Osteoblast (primary cell): ENCODE measurements at regions not wholly inside any gene's neighbourhood (a gene's known extent, or its start where the extent isn't known, plus 50 kb on each side); places are given as distances from the start of the nearest gene placed in this dataset.

Experiments
- DNase-seq: peaks from one replicate; pipeline ENCODE4 v3.0.0; 2011; ENCODE audit warnings: low spot score, mixed read lengths; ENCODE audit not compliant: insufficient read length; ENCODE audit errors: missing footprints
- H2AFZ ChIP-seq: 2 replicates; pipeline ENCODE4 v1.6.0; 2011; ENCODE audit warnings: mild to moderate bottlenecking, low read length
- H3K27ac ChIP-seq: 2 replicates; pipeline ENCODE4 v1.5.1; 2011; ENCODE audit warnings: mild to moderate bottlenecking, low read depth, low read length, moderate library complexity
- H3K27me3 ChIP-seq: 2 replicates; pipeline ENCODE4 v1.6.0; 2012; ENCODE audit warnings: mild to moderate bottlenecking, control low read depth, inconsistent platforms, low read length, moderate library complexity; ENCODE audit not compliant: insufficient read depth
- H3K36me3 ChIP-seq: 2 replicates; pipeline ENCODE4 v1.5.1; 2011; ENCODE audit warnings: mild to moderate bottlenecking, low read length, control low read depth, moderate library complexity; ENCODE audit not compliant: insufficient read depth
- H3K4me1 ChIP-seq: 2 replicates; pipeline ENCODE4 v1.5.1; 2011; ENCODE audit warnings: mild to moderate bottlenecking, low read length, control low read depth, moderate library complexity; ENCODE audit not compliant: insufficient read depth
- H3K4me2 ChIP-seq: 2 replicates; pipeline ENCODE4 v1.6.0; 2011; ENCODE audit warnings: mild to moderate bottlenecking, low read length; ENCODE audit not compliant: insufficient read depth
- H3K4me3 ChIP-seq: fragments of 200-600 bp; sonication (generic); 3 replicates; pipeline ENCODE4 v1.5.1; 2012; ENCODE audit warnings: mild to moderate bottlenecking, low read length, inconsistent platforms; ENCODE audit not compliant: insufficient read depth
- H3K79me2 ChIP-seq: 2 replicates; pipeline ENCODE4 v1.6.0; 2012; ENCODE audit warnings: mild to moderate bottlenecking, low read length, control low read depth, inconsistent platforms; ENCODE audit not compliant: insufficient read depth
- H3K9me3 ChIP-seq: 2 replicates; pipeline ENCODE4 v1.5.1; 2011; ENCODE audit warnings: low read depth, low read length, control low read depth
- H4K20me1 ChIP-seq: 2 replicates; pipeline ENCODE4 v1.6.0; 2012; ENCODE audit warnings: mild to moderate bottlenecking, low read length, control low read depth; ENCODE audit not compliant: insufficient read depth
- CTCF ChIP-seq: IDR thresholded peaks from 2 replicates; pipeline ENCODE4 v1.5.1; 2011; ENCODE audit warnings: mild to moderate bottlenecking, low read depth, low read length, moderate library complexity; ENCODE audit errors: extremely low read depth

- no peak for TF ChIP-seq CTCF
- no peak overlapping the region for H3K4me2 ChIP-seq
- no peaks in the 10 kb centered on the region for H3K4me1 ChIP-seq
- no peaks in the 10 kb centered on the region for H3K79me2 ChIP-seq
- H3K27me3 ChIP-seq, result no peaks in the 10 kb centered on the region
- no peak overlapping the region for H3K27ac ChIP-seq
- no peak for DNase-seq
- no peaks in the 10 kb centered on the region for H3K9me3 ChIP-seq
- H3K36me3 ChIP-seq, result no peaks in the 10 kb centered on the region
- H4K20me1 ChIP-seq, result no peaks in the 10 kb centered on the region
- H2AFZ ChIP-seq, result no peak overlapping the region
- H3K4me3 ChIP-seq, result no peak overlapping the region
These were observed 60.6 kb upstream of the CADM1 start for GRCh38 chr11:115564851-115565250.

GRCh38 chr11:115561116-115561515, 56.9 kb upstream of the CADM1 start:
- H3K79me2 ChIP-seq, result no peaks in the 10 kb centered on the region
- no peaks in the 10 kb centered on the region for H3K36me3 ChIP-seq
- no peaks in the 10 kb centered on the region for H3K27me3 ChIP-seq
- H3K4me1 ChIP-seq, result no peaks in the 10 kb centered on the region
- H3K9me3 ChIP-seq, result no peaks in the 10 kb centered on the region
- no peak overlapping the region for H2AFZ ChIP-seq
- no peak overlapping the region for H3K4me2 ChIP-seq
- no peak for DNase-seq
- TF ChIP-seq CTCF, result no peak
- H4K20me1 ChIP-seq, result no peaks in the 10 kb centered on the region
- H3K4me3 ChIP-seq, result no peak overlapping the region
- no peak overlapping the region for H3K27ac ChIP-seq

- no peak for DNase-seq
- Histone ChIP-seq H3K27ac (no peak overlapping the region), H3K27me3 (no peaks in the 10 kb centered on the region), H3K9me3 (no peaks in the 10 kb centered on the region), H3K36me3 (no peaks in the 10 kb centered on the region), H4K20me1 (no peaks in the 10 kb centered on the region), H2AFZ (no peak overlapping the region), H3K4me2 (no peak overlapping the region), H3K4me3 (no peak overlapping the region), H3K79me2 (no peaks in the 10 kb centered on the region), H3K4me1 (no peaks in the 10 kb centered on the region)
- no peak for TF ChIP-seq CTCF
These were observed 54.4 kb upstream of the CADM1 start for GRCh38 chr11:115558635-115559034.

- TF ChIP-seq CTCF, result no peak
- H3K4me1 ChIP-seq, result no peaks in the 10 kb centered on the region
- H2AFZ ChIP-seq, result no peak overlapping the region
- H3K27ac ChIP-seq, result no peak overlapping the region
- no peaks in the 10 kb centered on the region for H4K20me1 ChIP-seq
- H3K4me2 ChIP-seq, result no peak overlapping the region
- H3K79me2 ChIP-seq, result no peaks in the 10 kb centered on the region
- DNase-seq, result no peak
- no peaks in the 10 kb centered on the region for H3K27me3 ChIP-seq
- no peaks in the 10 kb centered on the region for H3K36me3 ChIP-seq
- no peak overlapping the region for H3K4me3 ChIP-seq
- no peaks in the 10 kb centered on the region for H3K9me3 ChIP-seq
These were observed 53.5 kb upstream of the CADM1 start for GRCh38 chr11:115557681-115558080.
